Gastroesophageal sphincter (tissue), 4 donors: ENCODE measurements at regions not wholly inside any gene's neighbourhood (a gene's known extent, or its start where the extent isn't known, plus 50 kb on each side); places are given as distances from the start of the nearest gene placed in this dataset.

Experiments
- ATAC-seq: fragments of 150-250 bp; one replicate; pipeline ENCODE4 v1.9.1; 2016; ENCODE audit warnings: mild to moderate bottlenecking, moderate library complexity
- H3K27ac ChIP-seq, 4 donors: fragments of 200-600 bp; sonication (generic) in 3 of 4; 1 replicate in 3 of 4; 2 replicates in 1 of 4; pipeline ENCODE4 v1.5.1; 2016 to 2019
- H3K27me3 ChIP-seq: fragments of 200-600 bp; sonication (generic); one replicate; pipeline ENCODE4 v1.5.1; 2019
- H3K36me3 ChIP-seq, 2 donors: fragments of 200-600 bp; sonication (generic); one replicate each; pipeline ENCODE4 v1.5.1; 2019; ENCODE audit warnings: control low read depth in 1 of 2
- H3K4me1 ChIP-seq, 3 donors: fragments of 200-600 bp; sonication (generic); 1 replicate in 2 of 3; 2 replicates in 1 of 3; pipeline ENCODE4 v1.5.1; 2016 to 2019; ENCODE audit warnings: control low read depth in 2 of 3
- H3K4me3 ChIP-seq, 2 donors: fragments of 200-600 bp; sonication (generic); one replicate each; pipeline ENCODE4 v1.5.1; 2019; ENCODE audit warnings: mild to moderate bottlenecking in 1 of 2, moderate library complexity in 1 of 2
- H3K9me3 ChIP-seq, 3 donors: fragments of 200-600 bp; sonication (generic); one replicate each; pipeline ENCODE4 v1.5.1; 2017 to 2019; ENCODE audit warnings: control low read depth in 2 of 3
- EP300 ChIP-seq: sonication (generic); formaldehyde crosslinking; IDR thresholded peaks from one replicate; pipeline ENCODE4 v1.6.1; 2017; ENCODE audit warnings: antibody characterized with exemption, mild to moderate bottlenecking
- POLR2A ChIP-seq, 2 donors: fragments of 450-650 bp; IDR thresholded peaks; one replicate each; pipeline ENCODE4 v1.6.1; 2017; ENCODE audit warnings: antibody characterized with exemption in 2 of 2, mild to moderate bottlenecking in 2 of 2, moderate library complexity in 1 of 2
- POLR2AphosphoS5 ChIP-seq: sonication (generic); formaldehyde crosslinking; IDR thresholded peaks from one replicate; pipeline ENCODE4 v1.6.1; 2017; ENCODE audit warnings: antibody characterized with exemption
- WGBS, 2 donors: methylation state at CpG; one replicate each; pipeline ENCODE4 v1.1.5; 2018; ENCODE audit warnings: low coverage in 1 of 2; 5-methylcytosine and 5-hydroxymethylcytosine counted together
- TF ChIP-seq, protein P1 (sequence below), 4 experiments: fragments of 200-600 bp in 2 of 4; fragments of 450-650 bp in 2 of 4; sonication (generic) in 1 of 4; IDR thresholded peaks; one replicate each; pipeline ENCODE4 v1.5.1; 2017 to 2019; ENCODE audit warnings: antibody characterized with exemption in 4 of 4, mild to moderate bottlenecking in 2 of 4, moderate library complexity in 2 of 4

DNA sequence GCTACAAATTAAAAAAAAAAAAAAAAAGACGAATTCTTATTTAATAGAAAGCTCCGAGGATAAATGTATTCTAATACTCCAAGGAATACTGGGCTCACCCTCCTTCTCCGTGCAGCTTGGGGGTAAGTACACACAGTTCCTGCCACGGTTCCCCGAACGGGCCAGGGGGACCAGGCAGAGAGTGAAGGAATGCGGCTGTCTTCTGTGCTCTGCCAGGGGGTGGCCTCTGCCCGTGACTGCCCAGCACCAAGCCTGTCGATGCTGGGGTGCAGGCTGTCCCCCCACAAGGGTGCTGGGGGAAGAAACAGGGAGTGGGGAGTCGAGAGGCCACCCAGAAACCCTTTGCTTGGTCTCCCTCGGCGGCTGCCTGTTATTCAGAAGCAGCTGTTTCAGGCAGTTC lies 410.1 kb upstream of the IRX1 start:
- peaks cover 73% of the 10 kb centered on the region for H3K27me3 ChIP-seq
- H3K27ac ChIP-seq: no peak overlapping the region
- WGBS, 2 donors: 18 to 20% methylated on average over 11 to 12 of the region's 12 CpGs
- TF ChIP-seq EP300 (no peak), POLR2A (IDR thresholded peaks at IDR 0.05) (no peak), POLR2AphosphoS5 (no peak)
- TF ChIP-seq, protein P1, sequence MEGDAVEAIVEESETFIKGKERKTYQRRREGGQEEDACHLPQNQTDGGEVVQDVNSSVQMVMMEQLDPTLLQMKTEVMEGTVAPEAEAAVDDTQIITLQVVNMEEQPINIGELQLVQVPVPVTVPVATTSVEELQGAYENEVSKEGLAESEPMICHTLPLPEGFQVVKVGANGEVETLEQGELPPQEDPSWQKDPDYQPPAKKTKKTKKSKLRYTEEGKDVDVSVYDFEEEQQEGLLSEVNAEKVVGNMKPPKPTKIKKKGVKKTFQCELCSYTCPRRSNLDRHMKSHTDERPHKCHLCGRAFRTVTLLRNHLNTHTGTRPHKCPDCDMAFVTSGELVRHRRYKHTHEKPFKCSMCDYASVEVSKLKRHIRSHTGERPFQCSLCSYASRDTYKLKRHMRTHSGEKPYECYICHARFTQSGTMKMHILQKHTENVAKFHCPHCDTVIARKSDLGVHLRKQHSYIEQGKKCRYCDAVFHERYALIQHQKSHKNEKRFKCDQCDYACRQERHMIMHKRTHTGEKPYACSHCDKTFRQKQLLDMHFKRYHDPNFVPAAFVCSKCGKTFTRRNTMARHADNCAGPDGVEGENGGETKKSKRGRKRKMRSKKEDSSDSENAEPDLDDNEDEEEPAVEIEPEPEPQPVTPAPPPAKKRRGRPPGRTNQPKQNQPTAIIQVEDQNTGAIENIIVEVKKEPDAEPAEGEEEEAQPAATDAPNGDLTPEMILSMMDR (IDR thresholded peaks at IDR 0.05): no peak
- no peaks in the 10 kb centered on the region for H3K4me1 ChIP-seq
- H3K36me3 ChIP-seq: no peaks in the 10 kb centered on the region
- ATAC-seq: no peak
- no peak overlapping the region for H3K4me3 ChIP-seq
- H3K9me3 ChIP-seq: no peaks in the 10 kb centered on the region

DNA sequence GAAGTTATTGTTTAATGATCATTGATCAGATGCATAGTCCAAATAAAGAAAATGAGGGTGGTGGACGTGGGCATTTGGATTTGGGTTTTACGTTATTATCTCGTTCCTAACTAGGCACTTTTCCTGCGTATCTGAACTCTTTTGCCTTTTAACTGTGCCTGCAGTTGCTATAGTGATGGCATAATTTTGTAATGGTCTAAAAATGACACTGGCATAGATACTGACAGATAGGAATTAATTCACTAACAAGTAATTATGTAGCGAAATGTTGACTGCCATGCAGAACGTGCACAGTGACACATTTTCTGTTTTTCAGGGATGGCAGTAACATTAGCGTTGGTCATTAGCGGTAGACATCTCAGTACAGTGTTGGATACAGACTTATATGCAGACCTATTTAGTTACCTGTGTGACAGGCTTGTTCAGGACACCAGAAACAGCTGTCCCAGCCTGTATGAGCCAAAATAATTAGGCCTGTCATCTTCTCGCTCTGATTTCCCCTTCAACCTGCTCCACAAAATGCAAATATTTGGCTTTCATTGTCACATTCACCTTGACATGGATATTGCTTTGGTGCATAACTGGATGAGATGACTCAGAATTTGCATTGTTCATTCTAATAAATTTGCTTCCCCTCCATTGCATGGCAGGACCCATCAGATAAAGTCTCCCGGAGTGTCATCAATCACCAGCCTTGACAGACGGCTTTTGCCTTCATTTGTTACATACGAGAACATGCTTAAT lies 413.3 kb upstream of the IRX1 start:
- H3K4me1 ChIP-seq: no peaks in the 10 kb centered on the region
- WGBS, 2 donors: 56 to 71% methylated on average over 10 to 12 of the region's 12 CpGs
- no peaks in the 10 kb centered on the region for H3K36me3 ChIP-seq
- no peak overlapping the region for H3K27ac ChIP-seq
- no peak overlapping the region for H3K4me3 ChIP-seq
- no peak for TF ChIP-seq POLR2AphosphoS5
- TF ChIP-seq, protein P1 (IDR thresholded peaks at IDR 0.05): no peak
- TF ChIP-seq EP300: no peak
- TF ChIP-seq POLR2A (IDR thresholded peaks at IDR 0.05): no peak
- ATAC-seq: no peak
- no peaks in the 10 kb centered on the region for H3K9me3 ChIP-seq
- H3K27me3 ChIP-seq: peaks cover 65% of the 10 kb centered on the region

DNA sequence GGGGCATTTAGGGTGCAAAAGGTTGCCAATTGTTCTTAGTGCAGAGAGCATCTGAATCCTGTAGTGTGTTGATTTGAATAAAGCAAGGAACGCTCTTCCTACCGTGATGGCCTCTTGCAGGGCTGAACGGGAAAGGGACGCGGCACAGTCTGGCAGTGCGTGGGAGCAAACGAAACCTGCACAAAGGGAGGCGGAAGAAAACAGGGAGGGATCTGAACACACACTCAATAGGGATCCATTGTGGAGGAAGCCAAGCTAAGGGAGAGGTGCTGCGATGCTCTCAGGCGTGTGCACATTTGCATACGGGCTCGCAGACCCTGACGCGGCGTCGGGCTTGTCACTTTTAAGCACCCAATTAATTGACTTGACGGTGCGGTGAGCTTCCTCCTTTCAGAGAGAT lies 414.0 kb upstream of the IRX1 start:
- H3K27ac ChIP-seq: no peak overlapping the region
- peaks cover 63% of the 10 kb centered on the region for H3K27me3 ChIP-seq
- no peaks in the 10 kb centered on the region for H3K36me3 ChIP-seq
- H3K4me1 ChIP-seq: no peaks in the 10 kb centered on the region
- no peak for ATAC-seq
- no peak overlapping the region for H3K4me3 ChIP-seq
- WGBS, 2 donors: 55 to 57% methylated on average over 13 to 17 of the region's 18 CpGs
- no peaks in the 10 kb centered on the region for H3K9me3 ChIP-seq
- TF ChIP-seq, protein P1 (IDR thresholded peaks at IDR 0.05): no peak
- TF ChIP-seq POLR2A (IDR thresholded peaks at IDR 0.05) (no peak), EP300 (no peak), POLR2AphosphoS5 (no peak)

DNA sequence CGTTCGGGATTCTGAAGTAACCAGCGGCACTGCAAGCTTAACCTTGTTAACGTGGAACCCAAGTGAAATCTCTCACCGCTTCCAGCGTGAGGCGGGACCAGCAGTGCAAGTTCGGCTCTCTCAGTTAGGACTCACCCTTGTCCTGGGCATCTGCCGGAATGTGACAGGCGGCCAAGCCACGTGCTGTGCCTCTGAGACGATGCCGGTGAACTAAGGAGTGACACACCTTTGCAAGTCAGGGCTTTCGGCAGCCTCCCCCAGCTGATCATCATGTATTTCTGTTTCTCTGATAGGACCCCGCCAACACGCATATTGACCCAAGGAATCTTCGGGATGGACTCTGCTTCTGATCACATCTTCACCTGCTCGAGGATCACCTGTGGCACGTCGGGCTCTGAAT lies 415.0 kb upstream of the IRX1 start:
- H3K27ac ChIP-seq: no peak overlapping the region
- no peak for TF ChIP-seq EP300
- no peak for TF ChIP-seq POLR2A (IDR thresholded peaks at IDR 0.05)
- no peak for TF ChIP-seq POLR2AphosphoS5
- TF ChIP-seq, protein P1 (IDR thresholded peaks at IDR 0.05): no peak
- no peak for ATAC-seq
- no peaks in the 10 kb centered on the region for H3K9me3 ChIP-seq
- no peaks in the 10 kb centered on the region for H3K36me3 ChIP-seq
- H3K27me3 ChIP-seq: peaks cover 55% of the 10 kb centered on the region
- no peaks in the 10 kb centered on the region for H3K4me1 ChIP-seq
- H3K4me3 ChIP-seq: no peak overlapping the region
- 73 to 86% methylated on average over 11 to 13 of the region's 20 CpGs for WGBS, 2 donors

DNA sequence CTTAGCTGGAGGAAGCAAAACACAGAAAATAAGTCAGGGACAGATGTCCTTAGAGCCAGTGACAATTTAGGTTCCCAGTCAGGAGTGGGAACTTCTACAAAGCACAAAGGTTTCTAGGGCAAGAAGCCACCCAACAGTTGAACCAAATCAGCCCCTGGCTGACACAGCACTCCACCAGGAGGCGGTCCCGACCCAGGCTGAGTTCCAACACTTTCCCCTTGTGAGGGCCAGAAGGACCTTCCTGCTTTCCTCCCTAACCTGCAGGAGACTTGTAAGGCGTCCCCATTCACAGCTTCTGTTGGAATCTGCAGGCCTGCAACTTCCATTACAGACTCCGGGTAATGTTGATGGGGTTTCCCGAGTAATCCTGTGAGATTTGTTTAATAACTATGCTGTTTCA lies 416.4 kb upstream of the IRX1 start:
- ATAC-seq: no peak
- Histone ChIP-seq H3K4me3 (no peak overlapping the region), H3K27ac (no peak overlapping the region), H3K4me1 (no peaks in the 10 kb centered on the region), H3K36me3 (no peaks in the 10 kb centered on the region), H3K27me3 (peaks cover 48% of the 10 kb centered on the region), H3K9me3 (no peaks in the 10 kb centered on the region)
- no peak for TF ChIP-seq EP300
- 45 to 69% methylated on average over 2 to 3 of the region's 5 CpGs for WGBS, 2 donors
